Hepatocyte (in vitro differentiated cells): ENCODE measurements at regions not wholly inside any gene's neighbourhood (a gene's known extent, or its start where the extent isn't known, plus 50 kb on each side); places are given as distances from the start of the nearest gene placed in this dataset.

Source experiments
- DNase-seq: peaks from one replicate; pipeline ENCODE4 v3.0.0-alpha.2; 2016; ENCODE audit warnings: low spot score
- H2AFZ ChIP-seq: fragments of 200-600 bp; sonication (generic); 2 replicates; pipeline ENCODE4 v1.6.0; 2016; ENCODE audit warnings: antibody characterized with exemption, mild to moderate bottlenecking
- H3K27ac ChIP-seq: fragments of 200-600 bp; sonication (generic); 2 replicates; pipeline ENCODE4 v1.5.1; 2016; ENCODE audit warnings: mild to moderate bottlenecking
- H3K27me3 ChIP-seq: fragments of 200-600 bp; sonication (generic); 2 replicates; pipeline ENCODE4 v1.6.1; 2016
- H3K36me3 ChIP-seq: fragments of 200-600 bp; sonication (generic); replicated peaks from 2 replicates; pipeline ENCODE4 v1.5.1; 2016; ENCODE audit warnings: low read depth; ENCODE audit not compliant: insufficient read depth
- H3K4me1 ChIP-seq: fragments of 200-600 bp; sonication (generic); 2 replicates; pipeline ENCODE4 v1.5.1; 2016; ENCODE audit warnings: mild to moderate bottlenecking, moderate library complexity; ENCODE audit not compliant: insufficient read depth
- H3K4me2 ChIP-seq: fragments of 200-600 bp; sonication (generic); 2 replicates; pipeline ENCODE4 v1.6.0; 2016
- H3K4me3 ChIP-seq: fragments of 200-600 bp; sonication (generic); 2 replicates; pipeline ENCODE4 v1.5.1; 2016; ENCODE audit warnings: mild to moderate bottlenecking
- H3K79me2 ChIP-seq: fragments of 200-600 bp; sonication (generic); 2 replicates; pipeline ENCODE4 v1.6.0; 2017; ENCODE audit warnings: mild to moderate bottlenecking
- H3K9me2 ChIP-seq: fragments of 200-600 bp; sonication (generic); replicated peaks from 2 replicates; pipeline ENCODE4 v1.6.0; 2017; ENCODE audit warnings: mild to moderate bottlenecking; ENCODE audit not compliant: insufficient read depth
- H3K9me3 ChIP-seq: fragments of 200-600 bp; sonication (generic); 2 replicates; pipeline ENCODE4 v1.5.1; 2016; ENCODE audit warnings: low read depth, mild to moderate bottlenecking
- H4K20me1 ChIP-seq: fragments of 200-600 bp; sonication (generic); 2 replicates; pipeline ENCODE4 v1.6.0; 2016; ENCODE audit warnings: mild to moderate bottlenecking; ENCODE audit not compliant: insufficient read depth, poor library complexity, severe bottlenecking
- CTCF ChIP-seq: fragments of 200-600 bp; sonication (generic); IDR thresholded peaks from 2 replicates; pipeline ENCODE4 v1.5.1; 2016; ENCODE audit warnings: antibody characterized with exemption, mild to moderate bottlenecking; ENCODE audit not compliant: poor library complexity
- EZH2 ChIP-seq: fragments of 200-600 bp; sonication (generic); IDR thresholded peaks from 2 replicates; pipeline ENCODE4 v1.6.1; 2016; ENCODE audit warnings: antibody characterized with exemption, mild to moderate bottlenecking, borderline replicate concordance
- EZH2phosphoT487 ChIP-seq: fragments of 200-600 bp; sonication (generic); IDR thresholded peaks from one replicate; pipeline ENCODE4 v1.6.1; 2018; ENCODE audit warnings: antibody characterized with exemption, mild to moderate bottlenecking, low read depth, moderate library complexity; ENCODE audit not compliant: unreplicated experiment, severe bottlenecking
- WGBS: methylation state at CpG from one replicate; pipeline ENCODE4 v1.1.6; 2016; ENCODE audit warnings: low lambda C conversion rate; ENCODE audit errors: missing lambda C conversion rate; 5-methylcytosine and 5-hydroxymethylcytosine counted together

GRCh38 chr11:130698174-130698573 is 218.1 kb downstream of the SNX19 start:
- DNase-seq, result no peak
- H3K4me1 ChIP-seq, result no peaks in the 10 kb centered on the region
- H3K9me2 ChIP-seq, result no peaks in the 10 kb centered on the region
- no peak overlapping the region for H3K4me2 ChIP-seq
- peaks cover 3% of the 10 kb centered on the region for H3K27me3 ChIP-seq
- H3K36me3 ChIP-seq, result no peaks in the 10 kb centered on the region
- 80% methylated on average over 10 of the region's 10 CpGs for WGBS
- TF ChIP-seq EZH2 (no peak), EZH2phosphoT487 (no peak), CTCF (no peak)
- H3K27ac ChIP-seq, result no peak overlapping the region
- no peaks in the 10 kb centered on the region for H3K79me2 ChIP-seq
- H2AFZ ChIP-seq, result no peak overlapping the region
- no peaks in the 10 kb centered on the region for H4K20me1 ChIP-seq
- no peaks in the 10 kb centered on the region for H3K9me3 ChIP-seq
- H3K4me3 ChIP-seq, result no peak overlapping the region

- DNase-seq, result no peak
- Histone ChIP-seq H3K27me3 (peaks cover 3% of the 10 kb centered on the region), H3K79me2 (no peaks in the 10 kb centered on the region), H3K4me3 (no peak overlapping the region), H3K36me3 (no peaks in the 10 kb centered on the region), H2AFZ (no peak overlapping the region), H4K20me1 (no peaks in the 10 kb centered on the region), H3K27ac (no peak overlapping the region), H3K9me3 (no peaks in the 10 kb centered on the region), H3K4me2 (no peak overlapping the region), H3K4me1 (no peaks in the 10 kb centered on the region), H3K9me2 (no peaks in the 10 kb centered on the region)
- WGBS, result 93% methylated on average over 7 of the region's 7 CpGs
- TF ChIP-seq CTCF (no peak), EZH2phosphoT487 (no peak), EZH2 (no peak)
Observed at GRCh38 chr11:130699561-130699960, 216.7 kb downstream of the SNX19 start.

- no peaks in the 10 kb centered on the region for H3K9me2 ChIP-seq
Observed at GRCh38 chr11:130700092-130700491, 216.2 kb downstream of the SNX19 start.

More at GRCh38 chr11:130700092-130700491, 216.2 kb downstream of the SNX19 start:
- DNase-seq, result no peak
- H3K9me3 ChIP-seq, result no peaks in the 10 kb centered on the region
- H3K27ac ChIP-seq, result no peak overlapping the region
- TF ChIP-seq CTCF (no peak), EZH2phosphoT487 (no peak), EZH2 (no peak)
- no peaks in the 10 kb centered on the region for H4K20me1 ChIP-seq
- no peak overlapping the region for H2AFZ ChIP-seq
- no peaks in the 10 kb centered on the region for H3K79me2 ChIP-seq
- no peaks in the 10 kb centered on the region for H3K27me3 ChIP-seq
- no peaks in the 10 kb centered on the region for H3K4me1 ChIP-seq
- no peaks in the 10 kb centered on the region for H3K36me3 ChIP-seq
- H3K4me2 ChIP-seq, result no peak overlapping the region
- H3K4me3 ChIP-seq, result no peak overlapping the region
